ENCODE measurements at regions not wholly inside any gene's neighbourhood (a gene's known extent, or its start where the extent isn't known, plus 50 kb on each side); places are given as distances from the start of the nearest gene placed in this dataset.

- ChIA-PET CTCF (no interaction called here), POLR2A (no interaction called here)
- Mint-ChIP-seq H3K4me1 (ENCODE audit: insufficient read depth, unreplicated experiment) (no peaks in the 10 kb centered on the region), H3K27ac (ENCODE audit: low read depth, unreplicated experiment) (no peak overlapping the region), H3K4me3 (ENCODE audit: unreplicated experiment) (no peak overlapping the region), H3K9me3 (ENCODE audit: unreplicated experiment) (no peaks in the 10 kb centered on the region), H3K27me3 (ENCODE audit: insufficient read depth, unreplicated experiment) (no peaks in the 10 kb centered on the region), H3K36me3 (ENCODE audit: insufficient read depth, unreplicated experiment) (no peaks in the 10 kb centered on the region)
- TF ChIP-seq CTCF (IDR thresholded peaks at IDR 0.05; ENCODE audit: unreplicated experiment), result no peak
- intact Hi-C loops (cut with micrococcal nuclease), result no loop called here
- BruUV-seq (replicated peaks), result no TSS peak
- DNase-seq (ENCODE audit: unreplicated experiment), result no peak
These were observed 949.7 kb downstream of the AMY1C start for GRCh38 chr1:104699433-104699832.

GRCh38 chr1:104702731-104703130, 953.0 kb downstream of the AMY1C start:
- Mint-ChIP-seq H3K36me3 (ENCODE audit: insufficient read depth, unreplicated experiment) (peaks cover 6% of the 10 kb centered on the region), H3K4me1 (ENCODE audit: insufficient read depth, unreplicated experiment) (no peaks in the 10 kb centered on the region), H3K9me3 (ENCODE audit: unreplicated experiment) (no peaks in the 10 kb centered on the region), H3K27ac (ENCODE audit: low read depth, unreplicated experiment) (no peak overlapping the region), H3K4me3 (ENCODE audit: unreplicated experiment) (no peak overlapping the region), H3K27me3 (ENCODE audit: insufficient read depth, unreplicated experiment) (no peaks in the 10 kb centered on the region)
- DNase-seq (ENCODE audit: unreplicated experiment), result peak; percentile 6
- ChIA-PET POLR2A (no interaction called here), CTCF (interaction anchor here (0.6 to 0.7 kb wide), 3 partner anchors 660 to 1191 kb away, joined by 3 to 4 read pairs (median 3); no protein-coding TSS in a partner anchor)
- BruUV-seq (replicated peaks), result no TSS peak
- TF ChIP-seq CTCF (IDR thresholded peaks at IDR 0.05; ENCODE audit: unreplicated experiment), result no peak
- intact Hi-C loops (cut with micrococcal nuclease), result no loop called here

- no peak for TF ChIP-seq CTCF (IDR thresholded peaks at IDR 0.05; ENCODE audit: unreplicated experiment)
- intact Hi-C loops (cut with micrococcal nuclease), result no loop called here
- CTCF ChIA-PET, result interaction anchor here (0.6 kb wide), 1 partner anchor 135 kb away, joined by 3 read pairs; no protein-coding TSS in a partner anchor
- Mint-ChIP-seq H3K4me1 (ENCODE audit: insufficient read depth, unreplicated experiment) (no peaks in the 10 kb centered on the region), H3K36me3 (ENCODE audit: insufficient read depth, unreplicated experiment) (peaks cover 6% of the 10 kb centered on the region), H3K9me3 (ENCODE audit: unreplicated experiment) (peaks cover 8% of the 10 kb centered on the region), H3K27ac (ENCODE audit: low read depth, unreplicated experiment) (no peak overlapping the region), H3K27me3 (ENCODE audit: insufficient read depth, unreplicated experiment) (no peaks in the 10 kb centered on the region), H3K4me3 (ENCODE audit: unreplicated experiment) (peak overlapping the region; percentile 56)
- POLR2A ChIA-PET, result no interaction called here
- peak; percentile 3 for DNase-seq (ENCODE audit: unreplicated experiment)
- BruUV-seq (replicated peaks), result no TSS peak
These were observed 957.0 kb downstream of the AMY1C start for GRCh38 chr1:104706631-104707147.

GRCh38 chr1:104718752-104719151, 969.1 kb downstream of the AMY1C start:
- Mint-ChIP-seq H3K9me3 (ENCODE audit: unreplicated experiment) (peaks cover 12% of the 10 kb centered on the region), H3K27ac (ENCODE audit: low read depth, unreplicated experiment) (no peak overlapping the region), H3K4me1 (ENCODE audit: insufficient read depth, unreplicated experiment) (no peaks in the 10 kb centered on the region), H3K4me3 (ENCODE audit: unreplicated experiment) (no peak overlapping the region), H3K36me3 (ENCODE audit: insufficient read depth, unreplicated experiment) (peaks cover 7% of the 10 kb centered on the region), H3K27me3 (ENCODE audit: insufficient read depth, unreplicated experiment) (peaks cover 12% of the 10 kb centered on the region)
- no peak for DNase-seq (ENCODE audit: unreplicated experiment)
- TF ChIP-seq CTCF (IDR thresholded peaks at IDR 0.05; ENCODE audit: unreplicated experiment), result no peak
- intact Hi-C loops (cut with micrococcal nuclease), result no loop called here
- BruUV-seq (replicated peaks), result no TSS peak
- ChIA-PET CTCF (no interaction called here), POLR2A (no interaction called here)

Measured in MCF 10A (cell line).